Femur (tissue), 1 donor: ENCODE measurements at regions not wholly inside any gene's neighbourhood (a gene's known extent, or its start where the extent isn't known, plus 50 kb on each side); places are given as distances from the start of the nearest gene placed in this dataset.

Experiments
- DNase-seq: peaks from one replicate; pipeline ENCODE4 v3.0.0-alpha.2; 2017

DNA sequence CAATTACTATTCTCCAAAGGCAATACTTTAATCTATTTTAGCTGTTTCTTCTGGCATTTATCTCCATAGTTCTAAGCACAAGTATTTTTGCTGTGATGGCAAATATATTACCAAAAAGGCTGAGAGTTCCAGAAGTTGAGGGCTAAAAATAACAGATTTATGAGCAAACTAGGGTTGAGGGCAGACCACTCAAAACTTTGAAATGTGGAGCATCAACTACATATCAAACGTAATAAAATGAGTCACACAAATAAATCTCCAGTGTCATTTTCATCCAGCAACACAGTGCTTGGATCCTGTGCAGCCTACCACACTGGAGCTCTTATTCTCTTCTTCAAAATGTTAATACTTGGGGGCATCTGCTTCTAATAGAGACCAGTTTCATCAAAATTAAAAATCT lies 163.9 kb downstream of the HS3ST1 start:
- DNase-seq: no peak

DNA sequence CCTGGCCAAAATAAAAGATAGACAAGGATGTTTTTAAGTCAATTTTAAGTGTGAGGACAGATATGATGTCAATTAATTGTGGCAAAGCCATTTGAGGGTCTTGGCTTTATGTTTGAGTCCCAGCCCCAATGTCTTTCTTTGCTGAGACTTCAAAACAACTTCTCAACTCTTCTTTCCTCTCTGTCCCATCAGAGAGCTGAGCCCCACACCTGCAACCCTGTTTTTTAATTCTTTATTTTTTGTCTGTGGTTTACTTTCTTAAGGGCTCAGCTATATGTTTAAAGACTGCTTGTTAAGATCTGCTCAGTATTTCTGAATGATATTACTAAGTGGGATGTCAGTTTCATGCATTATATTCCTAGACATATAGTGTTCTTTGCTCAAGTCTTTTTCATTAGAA lies 164.3 kb downstream of the HS3ST1 start:
- DNase-seq: no peak

DNA sequence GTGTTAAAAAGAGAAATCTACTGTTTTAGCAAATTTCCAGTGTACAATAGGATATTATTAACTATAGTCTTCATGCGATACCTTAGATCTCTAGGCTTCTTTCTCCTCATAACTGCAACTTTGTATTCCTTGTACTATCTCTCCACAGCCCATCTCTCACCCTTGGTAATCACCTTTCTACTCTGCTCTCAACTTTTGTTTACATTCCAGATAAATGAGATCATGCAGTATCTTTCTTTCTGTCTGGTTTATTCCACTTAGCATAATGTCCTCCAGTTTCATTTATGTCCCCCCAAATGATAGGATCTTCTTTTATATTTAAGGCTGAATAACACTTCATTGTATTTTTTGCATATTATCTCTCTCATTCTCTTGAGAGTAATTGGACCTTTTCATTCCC lies 165.5 kb downstream of the HS3ST1 start:
- DNase-seq: no peak

DNA sequence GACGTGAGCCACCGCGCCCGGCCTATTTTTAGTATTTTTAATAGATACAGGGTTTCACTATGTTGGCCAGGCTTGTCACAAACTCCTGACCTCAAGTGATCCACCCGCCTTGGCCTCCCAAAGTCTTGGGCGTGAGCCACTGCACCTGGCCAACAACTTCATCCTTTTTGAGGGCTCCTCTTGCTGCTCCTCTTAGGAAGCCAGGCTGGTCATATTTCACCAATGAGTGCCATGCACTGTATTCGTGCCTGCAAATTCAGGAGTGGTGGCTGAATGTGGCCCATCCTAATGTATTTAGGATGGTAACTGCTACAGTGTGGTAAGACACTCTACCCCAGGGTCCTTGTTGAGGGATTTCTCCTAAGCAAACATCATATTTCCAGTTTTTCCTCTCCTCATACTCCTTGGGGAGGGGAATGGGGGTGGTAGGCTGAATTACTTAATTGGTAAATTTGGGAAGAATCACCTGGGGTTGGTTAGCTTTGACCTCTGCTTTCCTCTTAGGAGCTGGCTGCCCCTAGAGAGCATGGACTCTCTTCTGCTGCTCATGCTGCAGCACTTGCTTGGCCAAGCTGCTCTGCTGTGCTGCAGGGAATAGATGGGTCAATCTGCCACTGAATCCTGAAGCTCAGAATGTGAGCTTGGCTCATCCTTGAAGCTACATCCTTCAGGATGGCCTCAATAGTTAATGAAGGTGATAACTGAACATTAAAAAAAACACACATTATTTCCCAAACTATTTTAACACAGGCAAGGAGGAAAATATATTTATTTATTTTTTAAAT lies 167.4 kb downstream of the HS3ST1 start:
- DNase-seq: no peak

DNA sequence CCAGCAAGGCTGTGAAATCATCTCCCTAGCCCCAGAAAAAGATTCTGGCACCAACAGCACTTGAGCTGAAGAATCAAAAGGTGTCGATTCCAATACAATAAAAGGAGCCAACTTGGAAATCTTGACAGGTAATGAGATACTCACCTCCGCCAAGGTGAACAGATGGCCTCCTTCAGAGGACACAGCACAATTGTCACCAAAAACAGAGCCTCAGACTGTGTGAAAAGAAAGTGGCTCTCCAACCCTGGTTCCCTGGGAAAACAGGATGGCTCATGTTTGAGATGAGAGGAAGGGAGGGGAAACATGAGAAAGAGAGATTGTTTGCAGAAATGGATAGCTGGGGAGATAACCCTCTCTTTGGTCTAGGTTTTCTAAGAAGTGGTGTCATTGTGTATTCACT lies 168.9 kb downstream of the HS3ST1 start:
- DNase-seq: no peak

DNA sequence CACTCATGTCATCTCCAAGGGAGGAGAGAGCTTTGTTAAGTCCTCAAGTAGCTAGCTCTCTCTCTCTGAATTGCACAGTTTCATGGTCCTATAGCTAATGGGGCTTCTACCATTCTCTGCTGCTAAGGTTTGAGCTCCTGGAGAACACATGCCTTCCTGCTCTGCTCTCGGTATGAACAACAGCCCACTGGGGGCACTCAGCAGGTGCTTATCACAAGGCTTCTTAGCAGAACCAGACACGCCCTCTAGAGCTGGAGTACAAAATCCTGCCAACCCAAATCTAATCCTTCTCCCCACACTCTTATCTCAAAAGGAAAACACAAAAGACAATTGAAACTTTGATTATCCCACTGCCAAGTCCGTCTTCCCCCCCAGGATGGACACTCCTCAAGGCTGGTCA lies 176.5 kb downstream of the HS3ST1 start:
- no peak for DNase-seq

DNA sequence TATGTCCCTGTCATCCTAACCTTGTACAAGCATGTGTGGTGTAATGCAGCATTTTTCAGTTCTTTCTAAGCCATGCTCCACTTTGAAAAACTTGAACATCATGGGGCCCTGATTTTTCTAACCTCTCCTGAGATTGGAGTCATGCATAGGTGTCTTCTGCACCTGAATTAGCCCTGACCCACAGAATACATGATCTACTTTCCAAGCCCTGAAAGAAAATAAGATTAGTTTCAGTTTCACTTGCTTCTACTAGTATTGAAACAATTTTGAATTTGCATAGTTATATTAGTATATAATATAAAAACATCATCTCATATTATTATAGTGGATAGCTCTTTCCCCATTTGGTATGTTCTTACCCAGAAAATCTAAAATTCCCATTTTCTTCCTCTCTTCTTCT lies 178.2 kb downstream of the HS3ST1 start:
- DNase-seq: no peak

DNA sequence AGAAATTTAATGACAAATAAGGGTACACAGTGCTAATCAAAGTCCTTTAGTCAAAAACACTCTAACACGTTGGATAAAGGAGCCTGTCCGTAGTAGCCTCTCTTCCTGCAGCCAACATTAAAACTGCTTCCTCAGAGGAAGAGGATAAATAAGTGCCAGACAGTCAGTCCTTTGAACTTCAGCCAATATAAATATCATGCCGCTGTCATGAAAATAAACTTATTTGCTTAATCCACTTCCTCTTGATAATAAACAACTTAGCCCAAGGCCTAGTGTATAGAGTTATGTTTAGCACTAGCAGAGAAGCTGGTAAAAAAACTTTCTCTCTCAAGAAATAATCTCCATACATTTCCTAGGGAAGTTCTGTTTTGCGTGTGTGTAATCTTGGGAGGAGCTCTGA lies 196.7 kb downstream of the HS3ST1 start:
- DNase-seq: no peak

DNA sequence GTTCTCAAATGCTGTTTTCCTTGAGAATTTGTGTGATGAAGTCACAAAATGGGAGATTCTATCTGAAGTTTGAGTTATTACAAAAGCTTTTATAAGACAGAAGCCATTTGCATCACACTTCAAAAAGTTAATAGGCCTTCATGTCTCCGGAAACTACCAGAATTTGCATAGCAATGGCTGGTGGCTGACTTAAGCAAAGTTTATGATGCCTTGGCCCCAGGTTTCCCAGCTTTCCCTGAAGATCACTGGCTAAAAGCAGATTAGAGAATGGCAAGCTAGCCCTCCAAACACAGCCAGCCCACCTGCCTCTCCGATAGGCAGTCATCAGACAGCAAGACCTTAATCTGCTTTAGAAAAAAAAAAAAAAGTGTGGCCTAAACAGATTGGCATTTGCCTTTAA lies 197.8 kb downstream of the HS3ST1 start:
- DNase-seq: no peak

DNA sequence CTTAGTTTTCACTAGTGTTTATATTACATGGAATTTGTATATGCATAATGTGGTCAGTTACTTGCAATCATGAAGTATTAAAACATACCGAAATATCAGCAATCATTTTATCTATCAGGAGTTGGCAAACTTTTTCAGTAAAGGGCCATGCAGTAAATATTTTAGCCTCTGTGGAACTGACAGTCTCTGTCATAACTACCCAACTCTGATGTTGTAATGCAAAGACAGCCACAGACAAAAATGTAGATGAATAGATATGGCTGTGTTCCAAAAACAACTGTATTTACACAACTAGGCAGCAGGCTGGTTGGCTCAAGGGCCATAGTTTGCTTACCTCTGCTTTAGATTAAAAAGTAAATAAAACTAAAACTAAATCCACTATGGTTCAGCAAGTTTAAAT lies 200.2 kb downstream of the HS3ST1 start:
- no peak for DNase-seq

DNA sequence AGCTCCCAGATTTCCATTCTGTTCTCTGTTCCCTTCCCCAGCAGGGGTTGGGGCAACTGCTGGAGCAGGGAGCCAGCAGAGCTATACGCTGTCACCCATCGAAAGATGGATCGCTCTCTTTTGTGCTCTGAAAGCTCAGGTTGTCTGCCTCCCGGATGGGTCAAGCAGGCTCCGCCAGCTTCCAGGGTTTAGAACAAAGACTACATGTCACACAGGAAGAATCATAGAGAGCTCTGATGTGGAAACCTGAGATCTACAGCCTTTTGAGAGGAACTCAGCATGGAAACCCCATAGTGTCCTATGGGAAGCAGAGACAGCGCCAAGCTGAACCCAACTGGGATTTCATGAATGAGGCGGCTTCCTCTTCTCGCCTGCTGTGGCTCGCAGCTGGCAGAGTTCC lies 205.4 kb downstream of the HS3ST1 start:
- DNase-seq: no peak

DNA sequence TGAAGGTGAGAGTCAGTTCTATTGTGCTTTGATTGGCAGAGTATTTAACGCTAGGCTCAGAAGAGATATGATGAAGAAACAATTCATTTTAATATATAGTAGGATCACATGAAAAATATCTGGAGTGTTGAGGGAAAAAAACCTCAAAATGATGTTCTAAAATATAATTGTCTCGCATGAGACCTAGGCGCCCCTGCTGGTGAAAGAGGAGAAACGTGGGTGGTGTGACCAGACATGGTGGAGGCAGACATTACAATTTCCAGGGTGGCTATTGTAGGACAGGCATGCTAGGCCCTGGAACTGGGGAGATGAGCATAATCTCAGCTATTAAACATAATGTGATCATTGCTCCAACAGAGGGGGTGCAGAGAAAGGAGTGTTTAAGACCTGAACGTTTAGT lies 210.0 kb downstream of the HS3ST1 start:
- no peak for DNase-seq

DNA sequence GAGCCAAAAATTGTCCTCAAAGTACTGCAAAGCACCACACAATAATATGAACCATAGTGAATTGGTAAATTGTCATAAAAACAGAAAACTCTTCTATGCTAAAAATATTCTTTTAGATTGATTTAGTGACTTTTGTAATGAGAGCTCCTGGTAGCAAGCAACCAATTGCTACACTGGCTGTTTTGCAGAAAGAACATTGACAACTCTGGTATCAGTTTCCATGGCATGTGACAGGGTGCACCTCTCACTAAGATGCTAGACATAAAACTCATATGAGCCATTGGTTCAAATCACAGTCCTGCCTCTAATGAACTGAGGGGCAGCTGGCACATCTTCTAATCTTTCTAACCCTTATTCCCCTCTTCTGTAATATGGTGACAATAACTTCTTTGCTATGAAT lies 212.2 kb downstream of the HS3ST1 start:
- DNase-seq: no peak

DNA sequence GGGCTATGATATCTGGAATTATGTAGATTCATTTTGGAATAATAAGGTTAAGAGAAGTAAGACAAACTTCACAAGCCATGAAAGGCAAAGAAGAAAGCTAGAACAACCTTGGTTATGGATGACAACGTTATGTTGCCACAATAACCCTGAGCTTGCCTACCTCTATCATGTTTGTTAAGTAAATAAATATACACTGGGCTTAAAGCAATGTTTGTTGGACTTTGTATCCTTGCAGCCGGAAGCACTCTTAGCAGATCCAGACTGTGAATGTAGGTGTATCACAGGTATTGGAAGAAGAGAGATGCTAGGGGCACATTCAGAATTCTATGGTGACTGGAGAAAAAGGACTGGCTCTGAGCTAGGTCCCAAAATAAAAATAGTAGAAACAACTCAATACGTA lies 214.4 kb downstream of the HS3ST1 start:
- no peak for DNase-seq

DNA sequence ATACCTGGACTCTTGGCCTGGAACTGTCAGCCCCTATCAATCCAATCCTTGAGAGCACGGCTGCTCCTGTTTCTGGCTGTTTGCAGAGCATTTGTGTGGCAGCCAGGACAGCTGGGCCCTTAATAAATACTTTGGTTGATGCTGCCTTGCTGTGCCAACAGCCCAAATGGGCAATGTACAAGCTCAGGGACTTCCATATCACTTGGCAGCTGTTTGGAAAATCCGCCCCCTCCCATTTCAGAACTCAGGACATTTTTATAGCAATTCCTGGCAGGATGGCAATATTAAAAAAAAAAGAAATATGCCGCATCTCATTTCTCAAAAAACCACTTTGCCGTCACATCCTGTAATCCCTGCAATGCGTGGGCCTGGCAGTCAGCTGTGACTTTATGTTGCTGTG lies 218.9 kb downstream of the HS3ST1 start:
- peak; percentile 28 for DNase-seq

DNA sequence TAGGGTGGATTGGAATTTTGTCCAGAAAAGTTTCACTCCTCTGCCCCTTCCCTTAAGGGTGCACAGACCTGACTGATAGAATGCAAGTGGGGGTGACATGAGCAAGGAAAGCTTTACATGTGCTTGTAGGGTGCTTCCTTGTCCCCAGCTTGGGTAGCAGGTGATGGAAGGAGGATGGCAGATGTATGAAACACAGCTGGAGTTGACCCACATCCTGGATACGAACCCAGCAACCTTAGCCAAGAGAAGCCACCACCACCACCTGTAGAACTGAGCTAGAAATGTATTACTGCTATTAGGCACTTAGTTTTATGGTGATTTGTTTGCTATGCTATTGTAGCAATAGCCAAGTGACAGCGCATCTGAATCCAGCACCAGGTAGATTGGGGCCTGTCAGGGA lies 227.4 kb downstream of the HS3ST1 start:
- DNase-seq: no peak

DNA sequence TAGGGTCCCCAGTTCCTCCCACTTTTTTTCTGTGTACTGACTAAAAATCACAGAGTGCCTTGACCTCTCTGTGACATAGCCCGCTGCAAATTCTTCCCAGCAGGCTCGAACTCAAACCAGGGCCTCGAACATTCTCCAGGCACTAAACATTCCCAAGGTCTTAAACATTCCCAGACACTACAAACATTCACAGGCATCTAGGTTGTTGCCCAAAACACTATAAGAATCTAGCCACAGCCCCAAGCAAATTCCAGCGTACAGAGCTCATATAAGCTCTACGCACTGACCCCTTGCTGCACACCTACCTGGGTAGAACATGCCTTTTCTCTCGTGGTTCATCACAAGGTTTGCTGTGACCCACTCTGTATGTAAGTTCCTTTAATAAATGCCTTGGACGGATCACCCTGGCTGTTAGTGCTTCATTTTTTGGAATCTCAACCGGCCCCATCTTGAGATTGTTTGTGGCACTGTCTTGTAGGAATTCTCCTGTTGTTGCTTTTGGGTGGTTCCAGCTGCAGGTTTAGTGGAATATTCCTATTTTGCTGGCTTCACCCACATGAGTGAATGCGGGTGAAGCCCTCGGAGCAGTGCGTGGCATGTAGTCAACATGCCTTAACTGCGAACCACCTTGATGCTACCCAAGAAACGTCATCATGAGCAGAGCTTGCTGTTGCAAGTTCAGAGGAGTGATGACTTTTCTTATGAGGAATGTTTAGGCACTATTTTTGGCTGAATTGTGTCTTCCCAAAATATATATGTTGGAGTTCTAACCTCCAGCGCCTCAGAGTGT lies 230.0 kb downstream of the HS3ST1 start:
- DNase-seq: no peak

DNA sequence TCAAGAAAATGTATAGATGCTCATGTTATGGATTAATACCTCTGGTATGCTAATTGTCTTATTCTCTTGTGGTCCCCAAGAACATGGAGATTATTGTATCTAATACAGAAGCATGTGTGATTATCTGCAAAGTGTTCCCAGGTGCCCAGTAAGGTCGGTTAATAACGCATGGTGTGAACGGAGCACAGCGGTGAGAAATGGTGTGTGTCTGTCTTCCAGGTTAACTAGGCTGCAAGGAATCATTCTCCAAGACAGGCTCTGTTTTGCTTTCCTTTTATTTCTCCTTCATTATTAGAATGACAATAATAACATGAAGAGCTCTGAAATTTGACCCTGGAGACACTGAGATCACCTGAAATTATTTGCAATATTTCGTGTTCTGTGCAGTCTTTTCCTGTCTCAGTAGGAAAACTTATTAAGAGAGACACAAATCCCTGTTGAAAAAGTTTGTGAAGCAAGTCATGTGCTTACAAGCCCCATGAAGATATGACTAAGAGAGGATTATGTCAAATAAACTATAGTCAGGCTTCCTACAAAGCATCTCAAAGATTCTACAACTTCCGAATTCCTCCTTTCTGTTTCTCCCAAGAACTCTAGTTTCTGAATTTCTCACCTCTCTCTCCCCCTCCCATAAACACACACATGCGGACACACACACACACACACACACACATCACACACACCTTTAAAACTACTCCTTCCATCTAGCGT lies 230.9 kb downstream of the HS3ST1 start:
- DNase-seq: no peak

DNA sequence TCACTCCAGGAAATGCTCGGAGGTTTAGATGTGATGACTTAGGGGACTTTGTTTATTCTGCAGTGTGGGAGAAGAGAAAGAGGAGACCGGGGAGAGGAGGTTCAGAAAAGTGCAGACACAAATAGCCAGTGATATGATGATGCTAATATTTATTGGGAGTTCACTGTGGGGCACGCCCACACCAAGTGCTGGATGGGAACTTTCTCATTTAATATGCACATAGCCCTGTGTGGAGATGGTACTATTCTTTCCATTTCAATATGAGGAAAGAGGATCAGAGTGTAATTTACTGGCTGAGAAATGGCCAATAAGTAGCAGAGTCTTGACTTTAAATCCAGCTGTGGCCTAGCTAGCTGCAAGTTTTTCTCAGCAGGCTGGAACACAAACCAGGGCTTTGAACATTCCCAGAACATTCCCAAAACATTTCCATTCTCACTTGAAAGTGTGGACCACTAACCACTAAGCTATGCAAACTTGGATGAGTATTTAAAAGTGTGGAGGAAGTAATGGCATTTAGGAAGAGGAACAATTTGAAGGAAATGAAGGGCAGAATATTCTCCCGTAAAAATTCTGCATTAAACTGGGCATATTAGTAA lies 231.7 kb downstream of the HS3ST1 start:
- no peak for DNase-seq

DNA sequence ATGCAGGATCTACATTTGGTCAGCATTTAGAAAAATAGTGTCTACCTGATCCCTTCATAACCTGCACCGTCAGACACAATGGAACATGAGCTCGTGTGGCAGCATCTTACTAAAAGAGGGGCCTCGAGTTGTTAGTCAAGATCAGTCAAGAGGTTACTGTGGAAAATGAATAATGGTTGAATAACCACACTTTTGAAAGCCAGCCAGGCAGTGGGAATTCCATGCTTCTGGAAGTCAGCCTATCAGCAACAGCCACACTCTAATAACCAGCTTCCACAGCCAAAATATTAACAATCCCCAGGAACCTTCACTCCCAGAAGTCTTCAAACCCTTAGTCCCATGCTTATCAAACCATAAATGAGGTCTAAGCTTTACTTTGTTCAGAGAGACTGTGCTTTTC lies 234.3 kb downstream of the HS3ST1 start:
- no peak for DNase-seq

DNA sequence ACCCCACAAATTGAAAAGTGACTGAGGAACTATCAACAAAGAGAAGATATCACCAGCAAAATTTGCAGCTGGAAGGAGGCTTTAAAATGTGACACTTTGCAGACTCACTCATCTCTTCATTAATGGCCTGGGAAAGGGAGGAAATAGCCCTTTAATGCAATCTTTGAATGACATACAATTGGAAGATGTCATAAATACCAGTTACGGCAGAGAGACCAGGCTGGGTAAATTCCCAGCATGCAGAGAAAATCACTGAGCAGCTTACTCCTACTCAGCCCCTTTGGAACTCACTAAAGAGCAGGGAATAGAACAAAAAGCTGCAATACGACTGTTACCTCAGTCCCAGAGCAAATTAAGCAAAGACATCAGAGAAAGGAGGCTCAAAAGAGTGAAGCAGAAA lies 238.9 kb downstream of the HS3ST1 start:
- DNase-seq: no peak

DNA sequence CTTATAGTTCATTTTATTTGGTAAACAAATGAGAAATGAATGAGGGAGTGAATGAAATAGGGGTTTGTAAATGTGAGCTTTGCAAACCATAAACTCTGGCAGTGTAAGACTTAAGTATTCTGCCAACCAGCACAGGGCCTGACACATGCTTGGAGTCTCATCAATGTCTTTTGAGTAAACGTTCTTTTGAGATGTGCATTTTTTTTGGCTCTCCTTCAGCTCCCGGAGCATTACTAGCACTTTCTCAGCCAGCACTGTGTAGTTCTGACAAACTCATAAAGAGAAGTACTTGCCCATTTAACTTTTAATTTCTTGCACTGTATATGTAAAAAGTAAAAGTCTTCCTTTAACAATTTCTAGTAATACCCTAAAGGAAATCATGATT lies 245.3 kb downstream of the HS3ST1 start:
- DNase-seq: peak; percentile 33

DNA sequence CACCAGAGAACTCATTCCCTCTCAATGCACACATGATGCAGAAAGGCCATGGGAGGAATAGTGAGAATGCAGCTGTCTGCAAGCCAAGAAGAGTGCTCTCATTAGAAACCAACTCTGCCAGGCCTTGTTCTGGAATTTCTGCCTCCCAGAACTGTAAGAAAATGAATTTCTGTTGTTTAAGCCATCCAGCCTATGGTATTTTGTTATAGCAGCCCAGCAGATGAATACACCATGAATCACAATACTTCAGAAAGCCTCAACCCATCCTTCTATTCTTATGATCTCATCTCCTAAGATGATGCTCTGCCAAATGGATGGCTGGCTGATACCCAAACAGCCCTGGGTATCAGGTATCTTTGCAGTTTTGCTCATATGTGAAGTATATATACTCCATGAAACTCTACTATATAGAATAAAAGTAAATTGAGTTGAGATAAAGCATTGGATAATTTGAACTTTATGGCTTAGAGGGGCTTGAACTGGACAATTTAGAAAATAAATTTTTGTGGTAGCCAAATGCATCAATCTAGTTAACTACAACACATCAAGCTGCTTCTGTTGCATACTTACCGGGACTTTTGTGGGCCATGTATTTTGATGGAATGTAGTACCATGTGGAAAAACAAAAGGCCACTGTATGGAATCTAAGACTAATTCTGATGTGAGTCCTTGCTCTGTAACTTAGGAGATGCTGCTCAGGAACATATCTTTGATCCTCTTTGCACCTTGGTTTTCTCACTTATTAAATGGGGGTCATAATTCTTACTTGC lies 245.9 kb downstream of the HS3ST1 start:
- no peak for DNase-seq
